ENCODE measurements at regions not wholly inside any gene's neighbourhood (a gene's known extent, or its start where the extent isn't known, plus 50 kb on each side); places are given as distances from the start of the nearest gene placed in this dataset.

DNA sequence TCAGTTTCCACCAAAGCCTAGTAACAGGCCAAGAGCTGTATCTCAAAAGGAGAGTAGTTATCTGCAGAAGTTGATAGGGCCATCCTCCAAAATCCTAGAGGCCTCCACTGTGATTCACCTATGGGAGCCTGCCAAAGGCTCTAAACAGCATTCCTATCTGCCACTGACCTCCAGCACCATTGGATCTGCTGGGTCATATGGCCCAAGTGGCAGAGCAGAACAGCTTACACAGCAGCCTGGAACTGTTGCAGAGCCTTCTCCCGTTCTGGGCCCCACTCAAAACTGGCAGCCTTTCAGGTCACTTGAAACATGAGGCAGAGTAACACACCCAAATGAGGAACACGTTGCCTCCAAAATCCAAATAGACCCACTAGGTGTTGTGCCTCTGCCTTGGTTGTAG lies 345.2 kb upstream of the RND3 start:
- TF ChIP-seq FOXP2 (optimal IDR thresholded peaks at IDR 0.05; ENCODE audit: borderline replicate concordance, extremely low read depth, extremely low read length, insufficient read depth) (no peak), SIN3A (IDR thresholded peaks at IDR 0.05; ENCODE audit: borderline replicate concordance, insufficient read depth, low read length) (no peak), POLR2AphosphoS5 (IDR thresholded peaks at IDR 0.05; ENCODE audit: low read depth, low read length) (no peak), TAF1 (IDR thresholded peaks at IDR 0.05; ENCODE audit: borderline replicate concordance, insufficient read depth, low read length) (no peak)
- TF ChIP-seq, protein P1, sequence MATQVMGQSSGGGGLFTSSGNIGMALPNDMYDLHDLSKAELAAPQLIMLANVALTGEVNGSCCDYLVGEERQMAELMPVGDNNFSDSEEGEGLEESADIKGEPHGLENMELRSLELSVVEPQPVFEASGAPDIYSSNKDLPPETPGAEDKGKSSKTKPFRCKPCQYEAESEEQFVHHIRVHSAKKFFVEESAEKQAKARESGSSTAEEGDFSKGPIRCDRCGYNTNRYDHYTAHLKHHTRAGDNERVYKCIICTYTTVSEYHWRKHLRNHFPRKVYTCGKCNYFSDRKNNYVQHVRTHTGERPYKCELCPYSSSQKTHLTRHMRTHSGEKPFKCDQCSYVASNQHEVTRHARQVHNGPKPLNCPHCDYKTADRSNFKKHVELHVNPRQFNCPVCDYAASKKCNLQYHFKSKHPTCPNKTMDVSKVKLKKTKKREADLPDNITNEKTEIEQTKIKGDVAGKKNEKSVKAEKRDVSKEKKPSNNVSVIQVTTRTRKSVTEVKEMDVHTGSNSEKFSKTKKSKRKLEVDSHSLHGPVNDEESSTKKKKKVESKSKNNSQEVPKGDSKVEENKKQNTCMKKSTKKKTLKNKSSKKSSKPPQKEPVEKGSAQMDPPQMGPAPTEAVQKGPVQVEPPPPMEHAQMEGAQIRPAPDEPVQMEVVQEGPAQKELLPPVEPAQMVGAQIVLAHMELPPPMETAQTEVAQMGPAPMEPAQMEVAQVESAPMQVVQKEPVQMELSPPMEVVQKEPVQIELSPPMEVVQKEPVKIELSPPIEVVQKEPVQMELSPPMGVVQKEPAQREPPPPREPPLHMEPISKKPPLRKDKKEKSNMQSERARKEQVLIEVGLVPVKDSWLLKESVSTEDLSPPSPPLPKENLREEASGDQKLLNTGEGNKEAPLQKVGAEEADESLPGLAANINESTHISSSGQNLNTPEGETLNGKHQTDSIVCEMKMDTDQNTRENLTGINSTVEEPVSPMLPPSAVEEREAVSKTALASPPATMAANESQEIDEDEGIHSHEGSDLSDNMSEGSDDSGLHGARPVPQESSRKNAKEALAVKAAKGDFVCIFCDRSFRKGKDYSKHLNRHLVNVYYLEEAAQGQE (IDR thresholded peaks at IDR 0.05; ENCODE audit: insufficient read depth in 1 of 2, low read depth in 2 of 2, low read length in 2 of 2), result no peak

DNA sequence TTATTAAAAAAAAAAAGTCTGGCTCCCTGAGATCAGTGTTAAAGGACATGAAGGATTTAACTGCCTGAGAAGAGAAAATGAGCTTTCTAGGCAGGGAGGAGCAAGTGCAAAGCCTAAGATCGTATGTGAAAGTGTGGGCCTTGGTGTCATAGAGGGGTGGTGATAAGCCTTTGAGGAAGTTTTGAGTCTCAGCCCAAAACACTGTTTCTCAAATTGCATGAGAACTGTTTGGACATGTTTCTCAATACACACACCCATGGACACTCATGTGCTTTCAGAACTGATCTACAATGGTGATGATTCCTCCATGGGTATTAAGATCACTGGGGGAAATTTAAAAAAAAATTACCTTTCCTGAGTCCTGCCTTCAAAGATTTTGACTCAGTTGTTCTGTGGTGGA lies 336.7 kb upstream of the RND3 start:
- no peak for TF ChIP-seq POLR2AphosphoS5 (IDR thresholded peaks at IDR 0.05; ENCODE audit: low read depth, low read length)
- no peak for TF ChIP-seq TAF1 (IDR thresholded peaks at IDR 0.05; ENCODE audit: borderline replicate concordance, insufficient read depth, low read length)
- TF ChIP-seq FOXP2 (optimal IDR thresholded peaks at IDR 0.05; ENCODE audit: borderline replicate concordance, extremely low read depth, extremely low read length, insufficient read depth), result no peak
- TF ChIP-seq, protein P1 (IDR thresholded peaks at IDR 0.05; ENCODE audit: insufficient read depth in 1 of 2, low read depth in 2 of 2, low read length in 2 of 2), result no peak
- no peak for TF ChIP-seq SIN3A (IDR thresholded peaks at IDR 0.05; ENCODE audit: borderline replicate concordance, insufficient read depth, low read length)

DNA sequence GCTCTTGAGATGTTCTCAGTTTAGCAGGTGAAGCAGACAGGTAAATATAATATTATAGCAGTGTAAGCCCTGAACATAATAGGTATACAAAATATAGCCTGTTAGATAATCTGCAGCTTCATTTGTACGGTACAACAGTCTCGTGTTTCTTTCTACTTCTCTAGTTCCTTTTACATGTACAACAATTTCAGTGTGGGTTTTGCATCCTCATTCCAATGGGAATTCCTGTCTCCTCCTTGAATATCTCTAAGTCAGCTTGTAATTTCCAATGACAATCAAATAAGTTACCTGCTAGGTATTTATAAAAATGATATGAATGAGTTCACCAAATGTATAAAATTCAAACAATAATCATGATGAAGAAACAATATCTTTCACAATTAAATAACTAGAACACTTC lies 330.0 kb upstream of the RND3 start:
- TF ChIP-seq SIN3A (IDR thresholded peaks at IDR 0.05; ENCODE audit: borderline replicate concordance, insufficient read depth, low read length) (no peak), TAF1 (IDR thresholded peaks at IDR 0.05; ENCODE audit: borderline replicate concordance, insufficient read depth, low read length) (no peak), FOXP2 (optimal IDR thresholded peaks at IDR 0.05; ENCODE audit: borderline replicate concordance, extremely low read depth, extremely low read length, insufficient read depth) (no peak), POLR2AphosphoS5 (IDR thresholded peaks at IDR 0.05; ENCODE audit: low read depth, low read length) (no peak)
- TF ChIP-seq, protein P1 (IDR thresholded peaks at IDR 0.05; ENCODE audit: insufficient read depth in 1 of 2, low read depth in 2 of 2, low read length in 2 of 2), result no peak

DNA sequence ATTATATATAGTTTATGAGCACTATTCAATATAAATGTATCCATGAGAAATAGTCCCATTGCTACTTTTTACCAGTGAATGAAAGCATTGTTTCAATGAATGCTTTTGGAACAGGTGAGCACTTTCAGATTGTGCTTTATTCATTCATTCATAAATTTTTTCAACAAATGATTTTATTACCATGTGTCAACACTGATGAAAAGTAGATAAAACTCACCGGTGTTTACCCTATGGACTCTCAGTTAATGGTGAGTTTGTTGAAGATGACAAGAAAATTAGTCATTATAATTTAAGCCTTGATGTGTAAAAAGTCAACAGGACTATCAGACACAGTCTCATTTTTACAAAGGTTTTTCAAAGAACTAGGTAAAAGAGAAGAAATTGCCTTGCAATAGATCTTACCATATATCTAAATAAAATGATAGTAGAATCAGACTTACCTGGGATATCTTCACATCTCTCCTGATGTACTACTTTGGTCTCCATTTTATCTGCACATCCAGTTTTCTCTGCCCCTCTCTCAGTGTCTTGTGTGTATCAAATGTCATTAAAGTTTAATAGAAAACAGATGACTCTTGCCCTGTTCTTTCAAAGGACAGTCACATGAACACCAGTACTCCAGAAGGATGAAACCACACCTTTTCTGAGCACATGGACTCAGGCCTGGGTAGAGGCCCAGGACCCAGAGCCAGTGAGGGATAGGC lies 325.3 kb upstream of the RND3 start:
- TF ChIP-seq POLR2AphosphoS5 (IDR thresholded peaks at IDR 0.05; ENCODE audit: low read depth, low read length) (no peak), TAF1 (IDR thresholded peaks at IDR 0.05; ENCODE audit: borderline replicate concordance, insufficient read depth, low read length) (no peak)

DNA sequence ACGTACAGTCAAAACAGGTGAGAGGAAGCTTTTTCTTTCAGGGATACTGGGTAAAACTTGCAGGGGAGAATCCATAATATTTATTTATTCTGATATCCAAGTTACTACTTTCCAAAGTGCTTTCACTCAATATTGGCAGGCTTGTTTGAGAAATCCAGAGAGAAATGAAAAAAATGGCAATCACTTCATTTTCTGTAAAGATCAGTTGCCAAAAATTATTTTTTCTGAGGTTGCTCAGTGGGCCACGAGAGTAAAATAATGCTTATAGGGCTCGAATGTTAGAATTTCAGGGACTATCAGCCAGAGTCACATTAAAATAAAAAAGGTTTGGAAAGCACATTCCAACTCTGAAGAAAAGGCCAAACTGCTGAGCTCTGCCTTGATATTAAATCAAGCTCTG lies 324.6 kb upstream of the RND3 start:
- TF ChIP-seq, protein P1 (IDR thresholded peaks at IDR 0.05; ENCODE audit: insufficient read depth in 1 of 2, low read depth in 2 of 2, low read length in 2 of 2), result no peak
- no peak for TF ChIP-seq POLR2AphosphoS5 (IDR thresholded peaks at IDR 0.05; ENCODE audit: low read depth, low read length)

All from PFSK-1 (cell line).